ENCODE measurements at regions not wholly inside any gene's neighbourhood (a gene's known extent, or its start where the extent isn't known, plus 50 kb on each side); places are given as distances from the start of the nearest gene placed in this dataset.

- H3K9me3 Mint-ChIP-seq = no peaks in the 10 kb centered on the region
- H3K4me1 Mint-ChIP-seq (ENCODE audit: low read depth) = no peaks in the 10 kb centered on the region
- no peak for TF ChIP-seq CTCF (IDR thresholded peaks at IDR 0.05)
- H3K27ac Mint-ChIP-seq = no peak overlapping the region
- H3K4me3 Mint-ChIP-seq = no peak overlapping the region
- no peaks in the 10 kb centered on the region for H3K36me3 Mint-ChIP-seq (ENCODE audit: low read depth)
- peaks cover 42% of the 10 kb centered on the region for H3K27me3 Mint-ChIP-seq (ENCODE audit: insufficient read depth)
- no peak for DNase-seq
Observed at GRCh38 chr3:44184319-44184953, 57.2 kb upstream of the TOPAZ1 start.

- H3K27me3 Mint-ChIP-seq (ENCODE audit: insufficient read depth) = peaks cover 43% of the 10 kb centered on the region
- no peak overlapping the region for H3K27ac Mint-ChIP-seq
- H3K4me3 Mint-ChIP-seq = no peak overlapping the region
- no peak for TF ChIP-seq CTCF (IDR thresholded peaks at IDR 0.05)
- no peaks in the 10 kb centered on the region for H3K4me1 Mint-ChIP-seq (ENCODE audit: low read depth)
- H3K36me3 Mint-ChIP-seq (ENCODE audit: low read depth) = no peaks in the 10 kb centered on the region
- no peak for DNase-seq
- no peaks in the 10 kb centered on the region for H3K9me3 Mint-ChIP-seq
Observed at GRCh38 chr3:44185396-44185915, 56.2 kb upstream of the TOPAZ1 start.

GRCh38 chr3:44186111-44186672, 55.5 kb upstream of the TOPAZ1 start:
- Mint-ChIP-seq H3K27me3 (ENCODE audit: insufficient read depth) (peaks cover 43% of the 10 kb centered on the region), H3K4me3 (no peak overlapping the region), H3K9me3 (0 out of 2 replicates have a peak, but pooled peaks cover under 1% of the 10 kb centered on the region), H3K27ac (no peak overlapping the region), H3K36me3 (ENCODE audit: low read depth) (no peaks in the 10 kb centered on the region), H3K4me1 (ENCODE audit: low read depth) (no peaks in the 10 kb centered on the region)
- no peak for TF ChIP-seq CTCF (IDR thresholded peaks at IDR 0.05)
- no peak for DNase-seq

GRCh38 chr3:44186712-44187111, 55.0 kb upstream of the TOPAZ1 start:
- Mint-ChIP-seq H3K9me3 (peaks cover 6% of the 10 kb centered on the region; the same call in 1 of the 2 replicates), H3K4me3 (no peak overlapping the region), H3K27me3 (ENCODE audit: insufficient read depth) (peaks cover 41% of the 10 kb centered on the region), H3K27ac (no peak overlapping the region), H3K36me3 (ENCODE audit: low read depth) (no peaks in the 10 kb centered on the region), H3K4me1 (ENCODE audit: low read depth) (no peaks in the 10 kb centered on the region)
- no peak for TF ChIP-seq CTCF (IDR thresholded peaks at IDR 0.05)
- DNase-seq = no peak

Small RNA genes in the stretch of these regions (microRNA-seq; reads per million reads assigned to microRNA genes)
- gene MIR138-1 = 708 reads per million, percentile 71 among the genes with 10 or more reads in this experiment
